ENCODE measurements at regions not wholly inside any gene's neighbourhood (a gene's known extent, or its start where the extent isn't known, plus 50 kb on each side); places are given as distances from the start of the nearest gene placed in this dataset.

- TF ChIP-seq, protein P1, sequence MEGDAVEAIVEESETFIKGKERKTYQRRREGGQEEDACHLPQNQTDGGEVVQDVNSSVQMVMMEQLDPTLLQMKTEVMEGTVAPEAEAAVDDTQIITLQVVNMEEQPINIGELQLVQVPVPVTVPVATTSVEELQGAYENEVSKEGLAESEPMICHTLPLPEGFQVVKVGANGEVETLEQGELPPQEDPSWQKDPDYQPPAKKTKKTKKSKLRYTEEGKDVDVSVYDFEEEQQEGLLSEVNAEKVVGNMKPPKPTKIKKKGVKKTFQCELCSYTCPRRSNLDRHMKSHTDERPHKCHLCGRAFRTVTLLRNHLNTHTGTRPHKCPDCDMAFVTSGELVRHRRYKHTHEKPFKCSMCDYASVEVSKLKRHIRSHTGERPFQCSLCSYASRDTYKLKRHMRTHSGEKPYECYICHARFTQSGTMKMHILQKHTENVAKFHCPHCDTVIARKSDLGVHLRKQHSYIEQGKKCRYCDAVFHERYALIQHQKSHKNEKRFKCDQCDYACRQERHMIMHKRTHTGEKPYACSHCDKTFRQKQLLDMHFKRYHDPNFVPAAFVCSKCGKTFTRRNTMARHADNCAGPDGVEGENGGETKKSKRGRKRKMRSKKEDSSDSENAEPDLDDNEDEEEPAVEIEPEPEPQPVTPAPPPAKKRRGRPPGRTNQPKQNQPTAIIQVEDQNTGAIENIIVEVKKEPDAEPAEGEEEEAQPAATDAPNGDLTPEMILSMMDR (tag by site-specific recombination; IDR thresholded peaks at IDR 0.05) = no peak
- no peak for TF ChIP-seq ZNF792 (tag by site-specific recombination; IDR thresholded peaks at IDR 0.05)
- no peak for TF ChIP-seq ZFP37 (tag by site-specific recombination; IDR thresholded peaks at IDR 0.05)
These were observed 120.2 kb downstream of the ACAA2 start for GRCh38 chr18:49692906-49693716.

Data from HEK293 (cell line).